ENCODE measurements at regions not wholly inside any gene's neighbourhood (a gene's known extent, or its start where the extent isn't known, plus 50 kb on each side); places are given as distances from the start of the nearest gene placed in this dataset.
"Not testable (repeated sequence)": the region's sequence is repeated elsewhere in the genome, so short reads cannot be mapped to it uniquely, and the experiment has no call there.

- TF ChIP-seq EP300, CTCF, POLR2A, POLR2AphosphoS5 (IDR thresholded peaks at IDR 0.05): not testable (repeated sequence)
These were observed 2668.0 kb upstream of the TPTE start for GRCh38 chr21:7853426-7853825.
